ENCODE measurements at regions not wholly inside any gene's neighbourhood (a gene's known extent, or its start where the extent isn't known, plus 50 kb on each side); places are given as distances from the start of the nearest gene placed in this dataset.

DNA sequence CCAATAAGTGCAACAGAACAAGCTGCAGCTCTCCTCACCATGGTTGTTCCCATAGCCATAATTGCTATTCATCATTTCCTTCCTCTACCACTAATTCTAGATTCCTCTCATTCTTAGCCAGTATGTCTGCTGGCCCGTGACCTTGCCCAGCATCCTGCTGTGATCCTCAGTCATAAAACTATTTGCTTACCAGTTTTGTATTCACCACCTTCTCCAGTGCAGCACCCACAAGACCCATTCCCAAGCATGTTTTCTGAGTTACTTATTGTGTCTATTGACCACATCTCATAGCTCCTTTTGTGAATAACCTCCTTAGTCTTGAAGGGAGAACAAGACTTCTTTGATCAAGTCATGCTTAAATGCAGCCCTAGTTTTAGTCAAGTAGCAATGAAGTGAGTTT, 488.0 kb upstream of the CTNND2 start:
- H3K4me1 ChIP-seq (ENCODE audit: control insufficient read depth, insufficient read depth, low read length), result no peaks in the 10 kb centered on the region
- DNase-seq, result no peak

GRCh38 chr5:12385095-12385494, 480.8 kb upstream of the CTNND2 start:
- Mint-ChIP-seq H3K9me3 (peaks cover 25% of the 10 kb centered on the region), H3K4me1 (peaks cover 11% of the 10 kb centered on the region), H3K27me3 (ENCODE audit: insufficient read depth) (peaks cover 2% of the 10 kb centered on the region), H3K36me3 (ENCODE audit: low read depth) (peaks cover 5% of the 10 kb centered on the region), H3K4me3 (no peak overlapping the region), H3K27ac (no peak overlapping the region)
- H3K4me1 ChIP-seq (ENCODE audit: control insufficient read depth, insufficient read depth, low read length), result peaks cover 3% of the 10 kb centered on the region
- H3K36me3 ChIP-seq (ENCODE audit: control insufficient read depth, insufficient read depth, low read length), result no peaks in the 10 kb centered on the region
- no peak overlapping the region for H3K27ac ChIP-seq (ENCODE audit: low read depth, low read length)
- no peak overlapping the region for H3K9ac ChIP-seq (ENCODE audit: extremely low read depth, low read length, poor library complexity, severe bottlenecking)
- no peak for DNase-seq
- no peak overlapping the region for H3K4me3 ChIP-seq (ENCODE audit: low read length)
- peaks cover 5% of the 10 kb centered on the region for H3K9me3 ChIP-seq (ENCODE audit: control insufficient read depth, low read length)
- TF ChIP-seq CTCF (conservative IDR thresholded peaks at IDR 0.05), result no peak
- peaks cover 4% of the 10 kb centered on the region for H3K27me3 ChIP-seq (ENCODE audit: control insufficient read depth, insufficient read depth, low read length, poor library complexity, severe bottlenecking)
- WGBS, 2 experiments (ENCODE audit: insufficient coverage in 1 of 2, insufficient read length in 1 of 2), result 88% methylated on average over 1 of the region's 1 CpG; no CpG with 5 or more reads in 1 of the 2 experiments

More for the DNA sequence above, 488.0 kb upstream of the CTNND2 start:
- Histone ChIP-seq H3K9me3 (ENCODE audit: control insufficient read depth, low read length) (no peaks in the 10 kb centered on the region), H3K27ac (ENCODE audit: low read depth, low read length) (no peak overlapping the region), H3K4me3 (ENCODE audit: low read length) (no peak overlapping the region), H3K27me3 (ENCODE audit: control insufficient read depth, insufficient read depth, low read length, poor library complexity, severe bottlenecking) (no peaks in the 10 kb centered on the region), H3K9ac (ENCODE audit: extremely low read depth, low read length, poor library complexity, severe bottlenecking) (no peak overlapping the region), H3K36me3 (ENCODE audit: control insufficient read depth, insufficient read depth, low read length) (no peaks in the 10 kb centered on the region)
- no peak overlapping the region for H3K4me3 Mint-ChIP-seq
- TF ChIP-seq CTCF (conservative IDR thresholded peaks at IDR 0.05), result no peak
- no peaks in the 10 kb centered on the region for H3K36me3 Mint-ChIP-seq (ENCODE audit: low read depth)
- H3K4me1 Mint-ChIP-seq, result peaks cover 4% of the 10 kb centered on the region
- no peaks in the 10 kb centered on the region for H3K9me3 Mint-ChIP-seq
- WGBS, 2 experiments (ENCODE audit: insufficient coverage in 1 of 2, insufficient read length in 1 of 2), result 95 to 100% methylated on average over 1 of the region's 1 CpG
- H3K27ac Mint-ChIP-seq, result no peak overlapping the region
- no peaks in the 10 kb centered on the region for H3K27me3 Mint-ChIP-seq (ENCODE audit: insufficient read depth)

- Histone ChIP-seq H3K27ac (ENCODE audit: low read depth, low read length) (no peak overlapping the region), H3K9ac (ENCODE audit: extremely low read depth, low read length, poor library complexity, severe bottlenecking) (no peak overlapping the region), H3K27me3 (ENCODE audit: control insufficient read depth, insufficient read depth, low read length, poor library complexity, severe bottlenecking) (peaks cover 4% of the 10 kb centered on the region), H3K9me3 (ENCODE audit: control insufficient read depth, low read length) (peaks cover 5% of the 10 kb centered on the region), H3K4me1 (ENCODE audit: control insufficient read depth, insufficient read depth, low read length) (peaks cover 3% of the 10 kb centered on the region), H3K4me3 (ENCODE audit: low read length) (no peak overlapping the region), H3K36me3 (ENCODE audit: control insufficient read depth, insufficient read depth, low read length) (no peaks in the 10 kb centered on the region)
- H3K4me1 Mint-ChIP-seq, result peaks cover 11% of the 10 kb centered on the region
- H3K4me3 Mint-ChIP-seq, result no peak overlapping the region
- H3K36me3 Mint-ChIP-seq (ENCODE audit: low read depth), result peaks cover 5% of the 10 kb centered on the region
- no peak overlapping the region for H3K27ac Mint-ChIP-seq
- no peak for DNase-seq
- peaks cover 25% of the 10 kb centered on the region for H3K9me3 Mint-ChIP-seq
- WGBS, 2 experiments (ENCODE audit: insufficient coverage in 1 of 2, insufficient read length in 1 of 2), result 95 to 100% methylated on average over 2 to 5 of the region's 5 CpGs
- no peak for TF ChIP-seq CTCF (conservative IDR thresholded peaks at IDR 0.05)
- H3K27me3 Mint-ChIP-seq (ENCODE audit: insufficient read depth), result peaks cover 2% of the 10 kb centered on the region
Measured at GRCh38 chr5:12384005-12384404, 479.8 kb upstream of the CTNND2 start.
